H1 (cell line): ENCODE measurements at regions not wholly inside any gene's neighbourhood (a gene's known extent, or its start where the extent isn't known, plus 50 kb on each side); places are given as distances from the start of the nearest gene placed in this dataset.

Experiments used
- BACH1 ChIP-seq: IDR thresholded peaks from 2 replicates; pipeline ENCODE4 v1.6.1; 2012; ENCODE audit warnings: low read length, improper control_type of control experiment
- E2F6 ChIP-seq: IDR thresholded peaks from 2 replicates; pipeline ENCODE4 v1.6.1; 2012; ENCODE audit warnings: inconsistent platforms
- RBBP5 ChIP-seq: IDR thresholded peaks from 2 replicates; pipeline ENCODE4 v1.7.1; 2012; ENCODE audit warnings: low read depth, mild to moderate bottlenecking, inconsistent platforms, low read length, moderate library complexity, borderline replicate concordance
- SP2 ChIP-seq: IDR thresholded peaks from 2 replicates; pipeline ENCODE4 v1.6.1; 2012; ENCODE audit warnings: mild to moderate bottlenecking, low read length, inconsistent platforms

DNA sequence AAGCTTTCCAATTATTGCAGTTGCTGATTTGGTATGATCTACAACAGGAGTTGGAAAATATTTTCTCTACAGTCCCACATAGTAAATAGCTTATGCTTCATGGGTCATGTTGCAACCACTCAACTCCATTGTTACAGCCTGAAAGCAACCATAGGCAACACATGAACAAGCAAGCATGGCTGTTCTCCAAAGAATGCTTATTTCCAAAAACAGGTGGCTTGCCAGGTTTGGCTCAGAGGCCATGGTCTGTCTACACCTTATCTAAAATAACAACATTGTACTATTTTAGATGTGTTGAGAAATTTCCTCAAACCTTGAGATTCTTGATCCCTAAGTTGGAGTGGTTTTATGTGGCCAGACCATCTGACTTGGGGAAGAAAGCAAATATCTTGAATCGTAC is 153.9 kb upstream of the MPPED2 start (continued):
- TF ChIP-seq BACH1 (no peak), SP2 (no peak), E2F6 (no peak), RBBP5 (no peak)
